Neural cell (in vitro differentiated cells): ENCODE measurements at regions not wholly inside any gene's neighbourhood (a gene's known extent, or its start where the extent isn't known, plus 50 kb on each side); places are given as distances from the start of the nearest gene placed in this dataset.

Source experiments
- H2AFZ ChIP-seq: fragments of 200-600, 300-800 bp; sonication (generic), shearing (Covaris generic); 2 replicates; pipeline ENCODE4 v1.6.0; 2014; ENCODE audit warnings: low read depth, mild to moderate bottlenecking, antibody characterized with exemption, low read length, moderate library complexity
- H3F3A ChIP-seq: fragments of 200-600 bp; shearing (Covaris generic); 2 replicates; pipeline ENCODE4 v1.6.1; 2016; ENCODE audit warnings: mild to moderate bottlenecking, moderate library complexity, mixed read lengths, antibody characterized with exemption, low read length; ENCODE audit not compliant: insufficient read depth, poor library complexity, severe bottlenecking
- H3K27ac ChIP-seq: fragments of 200-600, 300-800 bp; sonication (generic), shearing (Covaris generic); 2 replicates; pipeline ENCODE4 v1.5.1; 2014; ENCODE audit warnings: mild to moderate bottlenecking, low read length, moderate library complexity
- H3K27me3 ChIP-seq: fragments of 300-800, 200-600 bp; sonication (generic), shearing (Covaris generic); 2 replicates; pipeline ENCODE4 v1.6.0; 2014; ENCODE audit warnings: mild to moderate bottlenecking, low read depth, low read length, moderate library complexity; ENCODE audit not compliant: insufficient read depth
- H3K36me3 ChIP-seq: fragments of 300-800, 200-600 bp; sonication (generic), shearing (Covaris generic); 2 replicates; pipeline ENCODE4 v1.5.1; 2014; ENCODE audit warnings: mild to moderate bottlenecking, antibody characterized with exemption, low read length, moderate library complexity; ENCODE audit not compliant: insufficient read depth
- H3K4me2 ChIP-seq: fragments of 300-800, 200-600 bp; sonication (generic), shearing (Covaris generic); 2 replicates; pipeline ENCODE4 v1.6.0; 2014; ENCODE audit warnings: mild to moderate bottlenecking, low read length
- H3K4me3 ChIP-seq: fragments of 300-800, 200-600 bp; sonication (generic), shearing (Covaris generic); 2 replicates; pipeline ENCODE4 v1.5.1; 2014; ENCODE audit warnings: mild to moderate bottlenecking, low read length, moderate library complexity
- H3K79me2 ChIP-seq: fragments of 200-600 bp; shearing (Covaris generic); replicated peaks from 2 replicates; pipeline ENCODE4 v1.6.0; 2014; ENCODE audit warnings: mild to moderate bottlenecking, low read length, moderate library complexity; ENCODE audit not compliant: insufficient read depth
- H3K9ac ChIP-seq: fragments of 300-800, 200-600 bp; sonication (generic), shearing (Covaris generic); 2 replicates; pipeline ENCODE4 v1.6.1; 2016; ENCODE audit warnings: mild to moderate bottlenecking, low read length, mixed read lengths
- H3K9me2 ChIP-seq: fragments of 200-600 bp; shearing (Covaris generic); 2 replicates; pipeline ENCODE4 v1.6.1; 2016; ENCODE audit warnings: mild to moderate bottlenecking, low read length, mixed read lengths; ENCODE audit not compliant: insufficient read depth
- H3K9me3 ChIP-seq: fragments of 200-600, 300-800 bp; sonication (generic), shearing (Covaris generic); 2 replicates; pipeline ENCODE4 v1.6.1; 2016; ENCODE audit warnings: mild to moderate bottlenecking, mixed run types, low read length, moderate library complexity, mixed read lengths
- H4K20me1 ChIP-seq: fragments of 200-600 bp; shearing (Covaris generic); 2 replicates; pipeline ENCODE4 v1.6.1; 2016; ENCODE audit warnings: mild to moderate bottlenecking, mixed run types; ENCODE audit not compliant: insufficient read depth
- EP300 ChIP-seq: fragments of 450-650 bp; conservative IDR thresholded peaks from 2 replicates; pipeline ENCODE4 v1.6.1; 2014; ENCODE audit warnings: antibody characterized with exemption, mild to moderate bottlenecking, moderate library complexity; ENCODE audit not compliant: poor library complexity, severe bottlenecking
- MXI1 ChIP-seq: fragments of 450-650 bp; conservative IDR thresholded peaks from 2 replicates; pipeline ENCODE4 v1.6.1; 2014; ENCODE audit warnings: antibody characterized with exemption, mild to moderate bottlenecking; ENCODE audit not compliant: poor library complexity, severe bottlenecking
- POLR2AphosphoS5 ChIP-seq: IDR thresholded peaks from 2 replicates; pipeline ENCODE4 v1.6.1; 2012
- RAD21 ChIP-seq: fragments of 450-650 bp; conservative IDR thresholded peaks from 2 replicates; pipeline ENCODE4 v1.6.1; 2014; ENCODE audit warnings: antibody characterized with exemption, mild to moderate bottlenecking, moderate library complexity
- REST ChIP-seq: IDR thresholded peaks from 2 replicates; pipeline ENCODE4 v1.6.1; 2012; ENCODE audit warnings: borderline replicate concordance
- TAF1 ChIP-seq: IDR thresholded peaks from 2 replicates; pipeline ENCODE4 v1.6.1; 2012; ENCODE audit warnings: low read depth
- TF ChIP-seq, protein P1 (sequence below): fragments of 450-650 bp; IDR thresholded peaks from 2 replicates; pipeline ENCODE4 v1.5.1; 2014; ENCODE audit warnings: antibody characterized with exemption, mild to moderate bottlenecking, moderate library complexity; ENCODE audit not compliant: poor library complexity, severe bottlenecking

GRCh38 chr2:241931976-241932898, 62.7 kb downstream of the RTP5 start:
- TF ChIP-seq REST (no peak), MXI1 (no peak), POLR2AphosphoS5 (no peak)
- TF ChIP-seq, protein P1, sequence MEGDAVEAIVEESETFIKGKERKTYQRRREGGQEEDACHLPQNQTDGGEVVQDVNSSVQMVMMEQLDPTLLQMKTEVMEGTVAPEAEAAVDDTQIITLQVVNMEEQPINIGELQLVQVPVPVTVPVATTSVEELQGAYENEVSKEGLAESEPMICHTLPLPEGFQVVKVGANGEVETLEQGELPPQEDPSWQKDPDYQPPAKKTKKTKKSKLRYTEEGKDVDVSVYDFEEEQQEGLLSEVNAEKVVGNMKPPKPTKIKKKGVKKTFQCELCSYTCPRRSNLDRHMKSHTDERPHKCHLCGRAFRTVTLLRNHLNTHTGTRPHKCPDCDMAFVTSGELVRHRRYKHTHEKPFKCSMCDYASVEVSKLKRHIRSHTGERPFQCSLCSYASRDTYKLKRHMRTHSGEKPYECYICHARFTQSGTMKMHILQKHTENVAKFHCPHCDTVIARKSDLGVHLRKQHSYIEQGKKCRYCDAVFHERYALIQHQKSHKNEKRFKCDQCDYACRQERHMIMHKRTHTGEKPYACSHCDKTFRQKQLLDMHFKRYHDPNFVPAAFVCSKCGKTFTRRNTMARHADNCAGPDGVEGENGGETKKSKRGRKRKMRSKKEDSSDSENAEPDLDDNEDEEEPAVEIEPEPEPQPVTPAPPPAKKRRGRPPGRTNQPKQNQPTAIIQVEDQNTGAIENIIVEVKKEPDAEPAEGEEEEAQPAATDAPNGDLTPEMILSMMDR = no peak
- Histone ChIP-seq H3K79me2 (no peaks in the 10 kb centered on the region), H3K4me2 (no peak overlapping the region), H3K4me3 (no peak overlapping the region), H3K9ac (no peak overlapping the region), H2AFZ (no peak overlapping the region), H3K27ac (no peak overlapping the region), H3K9me3 (no peaks in the 10 kb centered on the region), H3K27me3 (no peaks in the 10 kb centered on the region), H3K9me2 (no peaks in the 10 kb centered on the region), H3F3A (no peaks in the 10 kb centered on the region), H4K20me1 (no peaks in the 10 kb centered on the region), H3K36me3 (no peaks in the 10 kb centered on the region)

GRCh38 chr2:241932899-241933178, 63.3 kb downstream of the RTP5 start:
- Histone ChIP-seq H3K79me2 (no peaks in the 10 kb centered on the region), H3K4me2 (no peak overlapping the region), H4K20me1 (no peaks in the 10 kb centered on the region), H3K27ac (no peak overlapping the region), H3K36me3 (no peaks in the 10 kb centered on the region), H3K4me3 (no peak overlapping the region), H2AFZ (no peak overlapping the region), H3K27me3 (no peaks in the 10 kb centered on the region), H3K9ac (no peak overlapping the region), H3F3A (no peaks in the 10 kb centered on the region), H3K9me3 (no peaks in the 10 kb centered on the region), H3K9me2 (no peaks in the 10 kb centered on the region)
- TF ChIP-seq EP300 (no peak), RAD21 (no peak), MXI1 (no peak), POLR2AphosphoS5 (no peak), TAF1 (no peak), REST (no peak)
